Chondrocyte (in vitro differentiated cells): ENCODE measurements at regions not wholly inside any gene's neighbourhood (a gene's known extent, or its start where the extent isn't known, plus 50 kb on each side); places are given as distances from the start of the nearest gene placed in this dataset.

Source experiments
- DNase-seq: peaks from one replicate; pipeline ENCODE4 v3.0.0; 2021; ENCODE audit warnings: mixed read lengths, low spot score
- H3K27ac Mint-ChIP-seq: one replicate; pipeline ENCODE4 v1.8.0; 2021; ENCODE audit warnings: mild to moderate bottlenecking, moderate library complexity, mixed read lengths; ENCODE audit not compliant: unreplicated experiment
- H3K27me3 Mint-ChIP-seq: 2 replicates; pipeline ENCODE4 v1.8.0; 2021; ENCODE audit warnings: low read depth, mixed read lengths
- H3K36me3 Mint-ChIP-seq: 2 replicates; pipeline ENCODE4 v1.8.0; 2021; ENCODE audit warnings: low read depth, mixed read lengths
- H3K4me1 Mint-ChIP-seq: 2 replicates; pipeline ENCODE4 v1.8.0; 2021; ENCODE audit warnings: low read depth, mild to moderate bottlenecking, mixed read lengths
- H3K4me3 Mint-ChIP-seq: one replicate; pipeline ENCODE4 v1.8.0; 2021; ENCODE audit warnings: mild to moderate bottlenecking, moderate library complexity, mixed read lengths; ENCODE audit not compliant: unreplicated experiment
- H3K9me3 Mint-ChIP-seq: 2 replicates; pipeline ENCODE4 v1.8.0; 2021; ENCODE audit warnings: low read depth, mixed read lengths
- CTCF ChIP-seq: fragments of 200-600 bp; sonication (generic); IDR thresholded peaks from 2 replicates; pipeline ENCODE4 v1.5.0; 2021; ENCODE audit warnings: antibody characterized with exemption, mild to moderate bottlenecking, moderate library complexity

DNA sequence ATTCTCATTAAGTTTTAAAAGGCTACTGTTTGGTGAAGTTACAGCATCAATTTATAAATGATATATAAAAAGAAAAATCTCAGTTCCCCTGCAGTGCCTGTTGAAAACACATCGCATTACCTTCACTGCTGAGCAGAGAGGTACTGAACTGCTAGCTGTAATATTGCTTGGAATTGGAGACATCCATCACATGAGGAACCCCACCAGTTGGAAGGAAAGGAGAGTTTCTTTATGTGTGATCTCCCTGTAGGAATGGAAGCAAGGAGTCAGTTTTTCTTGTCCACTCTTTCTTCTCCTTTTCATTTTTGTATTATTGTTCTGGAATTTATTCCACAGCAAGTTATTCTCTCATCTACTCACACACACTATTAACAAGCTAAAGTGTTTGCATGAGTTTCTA is 1586.0 kb upstream of the PRR20A start:
- Mint-ChIP-seq H3K4me3 (no peak overlapping the region), H3K36me3 (no peaks in the 10 kb centered on the region), H3K27ac (no peak overlapping the region), H3K27me3 (no peaks in the 10 kb centered on the region), H3K4me1 (no peaks in the 10 kb centered on the region), H3K9me3 (peaks cover 15% of the 10 kb centered on the region)
- DNase-seq: no peak
- TF ChIP-seq CTCF: no peak

DNA sequence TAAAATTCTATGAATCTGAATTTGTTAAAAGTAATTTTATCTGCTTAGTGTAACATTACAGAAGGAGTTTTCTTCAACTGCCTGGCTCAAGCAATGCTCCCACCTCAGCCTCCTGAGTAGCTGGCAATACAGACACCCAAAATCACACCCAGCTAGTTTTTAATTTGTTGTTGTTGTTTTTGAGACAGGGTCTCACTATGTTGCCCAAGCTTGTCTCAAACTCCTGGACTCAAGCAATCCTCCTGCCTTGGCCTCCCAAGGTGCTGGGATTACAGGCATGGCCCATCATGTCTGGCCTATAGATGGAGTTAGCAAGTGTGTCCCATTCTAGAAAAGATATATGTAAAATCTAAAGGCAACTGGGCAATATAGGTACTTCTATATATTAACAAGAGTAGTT is 1580.4 kb upstream of the PRR20A start:
- no peak for DNase-seq
- H3K36me3 Mint-ChIP-seq: no peaks in the 10 kb centered on the region
- H3K4me3 Mint-ChIP-seq: no peak overlapping the region
- H3K27ac Mint-ChIP-seq: no peak overlapping the region
- peaks cover 6% of the 10 kb centered on the region for H3K9me3 Mint-ChIP-seq
- no peaks in the 10 kb centered on the region for H3K27me3 Mint-ChIP-seq
- H3K4me1 Mint-ChIP-seq: no peaks in the 10 kb centered on the region
- no peak for TF ChIP-seq CTCF

DNA sequence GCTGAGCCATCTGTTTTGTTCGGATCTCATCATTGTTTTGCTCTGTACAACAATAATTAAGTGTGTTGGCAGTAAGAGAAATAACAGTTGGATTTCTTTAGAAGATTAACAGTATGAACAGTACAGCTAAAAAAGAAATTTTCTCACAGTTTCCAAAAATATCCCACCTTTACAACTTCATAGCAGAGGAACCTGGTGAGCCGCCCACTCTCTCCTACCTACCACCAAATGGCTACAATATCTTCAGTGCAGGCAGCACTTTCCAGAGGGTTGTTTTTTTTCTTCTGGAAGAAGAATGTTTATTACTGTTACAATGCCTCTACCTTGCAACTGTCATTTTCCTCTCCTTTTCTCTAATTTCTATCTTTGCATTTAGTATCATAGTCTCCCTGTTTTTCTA is 1577.5 kb upstream of the PRR20A start:
- H3K27ac Mint-ChIP-seq: no peak overlapping the region
- H3K9me3 Mint-ChIP-seq: no peaks in the 10 kb centered on the region
- no peaks in the 10 kb centered on the region for H3K36me3 Mint-ChIP-seq
- DNase-seq: no peak
- no peaks in the 10 kb centered on the region for H3K4me1 Mint-ChIP-seq
- H3K4me3 Mint-ChIP-seq: no peak overlapping the region
- no peak for TF ChIP-seq CTCF
- H3K27me3 Mint-ChIP-seq: no peaks in the 10 kb centered on the region

GRCh38 chr13:55566334-55566733 is 1574.4 kb upstream of the PRR20A start:
- no peak for TF ChIP-seq CTCF
- Mint-ChIP-seq H3K27me3 (peaks cover 4% of the 10 kb centered on the region), H3K36me3 (no peaks in the 10 kb centered on the region), H3K27ac (no peak overlapping the region), H3K4me3 (no peak overlapping the region), H3K4me1 (no peaks in the 10 kb centered on the region), H3K9me3 (no peaks in the 10 kb centered on the region)
- DNase-seq: no peak

DNA sequence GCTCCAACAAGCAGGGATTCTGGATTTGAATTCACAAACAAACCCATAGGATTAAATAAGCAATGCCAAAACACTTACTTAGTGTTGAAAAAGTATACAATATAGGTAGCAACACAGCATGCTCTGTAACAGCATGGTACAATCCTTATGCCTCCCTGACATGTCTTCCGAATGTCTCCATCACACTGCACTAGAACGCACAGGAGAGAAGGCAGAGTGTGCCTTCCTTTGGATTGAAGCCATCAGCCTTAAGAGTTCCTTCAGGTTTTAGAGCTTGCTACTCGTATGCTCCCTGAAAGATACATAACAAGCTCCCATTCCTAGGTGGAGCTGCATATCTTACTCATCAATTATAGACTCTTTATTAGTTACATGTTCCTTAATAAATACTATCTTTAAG is 1573.9 kb upstream of the PRR20A start:
- DNase-seq: no peak
- Mint-ChIP-seq H3K9me3 (no peaks in the 10 kb centered on the region), H3K4me1 (no peaks in the 10 kb centered on the region), H3K27me3 (peaks cover 4% of the 10 kb centered on the region), H3K4me3 (no peak overlapping the region), H3K27ac (no peak overlapping the region), H3K36me3 (no peaks in the 10 kb centered on the region)
- no peak for TF ChIP-seq CTCF
